ENCODE measurements at regions not wholly inside any gene's neighbourhood (a gene's known extent, or its start where the extent isn't known, plus 50 kb on each side); places are given as distances from the start of the nearest gene placed in this dataset.

DNA sequence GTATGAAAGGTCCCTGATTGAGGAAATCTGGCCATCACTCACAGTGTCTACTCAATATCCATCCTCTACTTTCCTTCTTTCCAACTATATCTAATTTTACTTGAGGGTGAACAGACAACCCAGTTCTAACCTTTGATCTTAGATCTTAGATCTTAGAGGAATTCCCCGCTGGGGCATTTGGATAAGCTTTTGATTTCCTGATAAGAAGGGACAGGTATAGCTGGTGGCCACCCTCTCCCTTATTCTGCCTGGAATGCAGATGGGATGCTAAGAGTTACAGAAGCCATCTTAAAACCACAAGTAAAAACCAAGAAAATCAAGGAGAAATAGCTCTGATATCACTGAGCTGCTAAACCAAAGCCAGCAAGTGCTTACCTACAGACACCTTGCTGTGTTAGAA, 77.2 kb upstream of the ACSL3 start:
- no peak overlapping the region for H3K4me3 Mint-ChIP-seq
- DNase-seq (no peak), ATAC-seq (no peak)
- peaks cover 8% of the 10 kb centered on the region for H3K27me3 Mint-ChIP-seq
- H3K9me3 ChIP-seq (ENCODE audit: control insufficient read depth, low read length, poor library complexity, severe bottlenecking) = no peaks in the 10 kb centered on the region
- H3K4me1 Mint-ChIP-seq = no peaks in the 10 kb centered on the region
- H3K36me3 Mint-ChIP-seq (ENCODE audit: low read depth) = no peaks in the 10 kb centered on the region
- H3K27ac Mint-ChIP-seq = no peak overlapping the region

DNA sequence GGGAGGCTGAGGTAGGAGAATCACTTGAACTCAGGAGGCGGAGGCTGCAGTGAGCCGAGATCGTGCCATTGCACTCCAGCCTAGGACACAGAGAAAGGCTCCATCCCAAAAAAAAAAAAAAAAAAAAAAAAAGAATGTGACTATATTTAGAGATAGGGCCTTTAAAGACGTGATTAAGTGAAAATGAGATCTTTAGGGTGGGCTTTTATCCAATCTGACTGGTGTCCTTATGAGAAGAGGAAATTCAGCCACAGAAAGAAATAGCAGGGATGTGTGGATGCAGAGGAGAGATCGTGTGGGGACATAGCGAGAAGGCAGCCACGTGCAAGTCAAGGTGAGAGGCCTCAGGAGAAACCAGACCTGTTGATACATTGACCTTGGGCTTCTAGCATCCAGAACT, 69.9 kb upstream of the ACSL3 start:
- H3K27ac Mint-ChIP-seq = no peak overlapping the region

DNA sequence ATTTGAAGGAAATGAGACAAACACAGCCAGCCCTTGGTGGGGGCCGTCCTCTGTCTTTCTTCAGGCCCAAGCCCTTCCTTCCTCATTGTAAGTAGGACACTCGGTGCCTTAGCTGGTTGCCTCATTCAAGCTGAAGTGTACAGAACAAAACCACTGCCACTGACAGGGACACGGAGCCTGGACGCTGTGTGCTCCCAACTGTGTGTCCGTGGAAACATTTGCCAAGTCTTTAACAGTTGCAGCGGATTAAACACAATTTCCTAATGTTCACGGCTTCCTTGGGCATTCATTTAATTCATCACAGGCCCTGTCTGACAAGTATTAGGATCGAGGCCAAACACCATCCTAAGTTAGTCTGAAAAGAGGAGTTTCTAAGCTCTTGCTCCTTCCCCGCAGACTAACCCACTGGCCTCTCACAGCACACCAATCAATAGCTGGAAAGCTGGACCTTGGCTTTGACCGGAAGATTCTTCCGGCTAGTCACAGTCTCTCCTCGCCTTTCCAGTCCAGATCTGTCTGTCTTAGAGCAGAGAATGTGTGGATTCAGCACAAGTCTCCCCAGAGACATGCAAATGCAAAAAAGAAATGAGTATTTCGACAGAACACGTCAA, 68.7 kb upstream of the ACSL3 start:
- DNase-seq = no peak
- no peaks in the 10 kb centered on the region for H3K36me3 Mint-ChIP-seq (ENCODE audit: low read depth)
- H3K27ac Mint-ChIP-seq = no peak overlapping the region
- H3K9me3 ChIP-seq (ENCODE audit: control insufficient read depth, low read length, poor library complexity, severe bottlenecking) = no peaks in the 10 kb centered on the region
- H3K4me1 Mint-ChIP-seq = peaks cover 8% of the 10 kb centered on the region
- peaks cover 4% of the 10 kb centered on the region for H3K27me3 Mint-ChIP-seq
- no peak for ATAC-seq
- H3K4me3 Mint-ChIP-seq = no peak overlapping the region

More for the DNA sequence above, 69.9 kb upstream of the ACSL3 start:
- Mint-ChIP-seq H3K36me3 (ENCODE audit: low read depth) (no peaks in the 10 kb centered on the region), H3K27me3 (peaks cover 4% of the 10 kb centered on the region), H3K4me1 (peaks cover 8% of the 10 kb centered on the region), H3K4me3 (no peak overlapping the region)
- ATAC-seq = no peak
- no peaks in the 10 kb centered on the region for H3K9me3 ChIP-seq (ENCODE audit: control insufficient read depth, low read length, poor library complexity, severe bottlenecking)
- no peak for DNase-seq

DNA sequence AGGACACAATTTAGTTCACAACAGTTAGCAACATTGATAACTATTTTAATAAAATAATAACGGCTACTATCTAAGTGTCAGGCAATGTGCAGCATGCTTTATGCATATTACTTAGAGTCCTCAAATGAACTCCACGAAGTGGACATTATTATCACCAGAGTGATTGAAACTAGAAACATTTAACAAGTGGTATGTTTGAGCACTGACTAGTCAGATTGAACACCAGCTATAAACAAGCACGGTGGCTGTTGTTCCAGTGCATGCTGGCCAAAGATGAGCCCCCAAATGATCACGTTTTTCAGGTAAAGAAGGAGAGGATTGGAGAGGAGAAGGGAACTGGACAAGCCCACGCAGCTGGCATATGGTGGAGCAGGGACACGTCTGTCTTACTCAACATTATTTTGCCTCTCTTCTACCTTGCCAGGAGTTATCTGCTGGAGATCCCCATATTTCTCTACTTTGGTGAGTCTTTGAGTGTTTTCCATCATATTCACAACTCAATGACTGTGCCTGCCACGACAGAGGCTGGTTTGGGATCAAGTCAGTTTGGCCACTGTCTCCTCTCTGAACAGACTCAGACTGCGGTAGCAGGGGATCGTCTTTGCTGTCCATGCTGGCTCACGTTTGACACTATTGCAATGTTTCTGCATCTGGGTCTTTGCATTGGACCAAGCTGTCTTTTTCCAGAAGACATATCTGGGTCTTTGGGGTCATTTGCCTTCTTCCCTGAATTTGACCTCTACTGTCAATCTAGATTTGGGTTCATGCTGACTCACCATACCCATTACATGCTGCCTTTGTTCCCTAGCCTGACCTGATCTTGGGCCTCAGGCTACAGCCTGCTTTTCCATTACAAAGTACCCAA, 66.0 kb upstream of the ACSL3 start:
- Mint-ChIP-seq H3K27me3 (peaks cover 9% of the 10 kb centered on the region), H3K4me3 (no peak overlapping the region), H3K4me1 (no peaks in the 10 kb centered on the region), H3K36me3 (ENCODE audit: low read depth) (no peaks in the 10 kb centered on the region), H3K27ac (no peak overlapping the region)
- DNase-seq (no peak), ATAC-seq (no peak)
- H3K9me3 ChIP-seq (ENCODE audit: control insufficient read depth, low read length, poor library complexity, severe bottlenecking) = no peaks in the 10 kb centered on the region

DNA sequence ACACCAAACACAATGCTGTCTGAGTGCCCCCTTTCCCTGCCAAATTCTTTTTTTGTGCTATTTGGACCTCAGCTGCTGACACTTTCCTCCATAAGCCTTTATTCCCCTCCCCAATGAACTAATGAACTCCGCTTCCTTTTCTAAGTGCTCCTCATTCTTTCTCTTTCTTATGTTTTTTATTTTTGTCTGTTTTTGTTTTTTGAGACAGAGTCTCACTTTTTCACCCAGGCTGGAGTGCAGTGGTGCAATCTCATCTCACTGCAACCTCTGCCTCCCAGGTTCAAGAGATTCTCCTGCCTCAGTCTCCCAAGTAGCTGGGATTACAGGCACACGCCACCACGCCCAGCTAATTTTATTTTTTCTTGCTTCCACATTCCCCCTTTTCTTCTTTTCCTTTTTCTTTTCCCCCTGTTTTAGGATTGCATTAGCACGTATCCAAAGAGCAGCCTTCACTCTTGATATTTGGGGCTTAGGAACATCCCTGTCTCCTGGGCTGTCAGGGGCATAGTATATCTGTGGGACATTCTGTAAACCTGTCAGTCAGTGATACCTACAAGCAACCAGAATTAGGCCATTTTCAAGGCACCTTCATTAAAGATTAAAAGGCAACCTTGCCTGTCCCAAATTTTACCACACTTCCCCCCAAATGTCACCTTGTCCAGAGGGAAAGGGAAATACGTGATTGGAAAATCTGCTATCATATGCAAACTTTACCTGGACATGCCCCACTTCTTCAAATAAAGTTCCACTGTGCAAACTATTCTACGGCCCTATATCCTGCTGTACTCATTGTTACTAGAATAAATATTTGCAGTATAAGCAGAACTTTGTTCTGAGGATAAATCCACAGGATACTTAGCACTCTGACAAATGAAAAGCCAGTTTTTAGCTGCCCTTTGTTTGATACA, 65.1 kb upstream of the ACSL3 start:
- ATAC-seq (no peak), DNase-seq (no peak)
- Mint-ChIP-seq H3K27ac (no peak overlapping the region), H3K4me3 (no peak overlapping the region), H3K4me1 (no peaks in the 10 kb centered on the region), H3K36me3 (ENCODE audit: low read depth) (no peaks in the 10 kb centered on the region), H3K27me3 (peaks cover 12% of the 10 kb centered on the region)
- H3K9me3 ChIP-seq (ENCODE audit: control insufficient read depth, low read length, poor library complexity, severe bottlenecking) = no peaks in the 10 kb centered on the region

DNA sequence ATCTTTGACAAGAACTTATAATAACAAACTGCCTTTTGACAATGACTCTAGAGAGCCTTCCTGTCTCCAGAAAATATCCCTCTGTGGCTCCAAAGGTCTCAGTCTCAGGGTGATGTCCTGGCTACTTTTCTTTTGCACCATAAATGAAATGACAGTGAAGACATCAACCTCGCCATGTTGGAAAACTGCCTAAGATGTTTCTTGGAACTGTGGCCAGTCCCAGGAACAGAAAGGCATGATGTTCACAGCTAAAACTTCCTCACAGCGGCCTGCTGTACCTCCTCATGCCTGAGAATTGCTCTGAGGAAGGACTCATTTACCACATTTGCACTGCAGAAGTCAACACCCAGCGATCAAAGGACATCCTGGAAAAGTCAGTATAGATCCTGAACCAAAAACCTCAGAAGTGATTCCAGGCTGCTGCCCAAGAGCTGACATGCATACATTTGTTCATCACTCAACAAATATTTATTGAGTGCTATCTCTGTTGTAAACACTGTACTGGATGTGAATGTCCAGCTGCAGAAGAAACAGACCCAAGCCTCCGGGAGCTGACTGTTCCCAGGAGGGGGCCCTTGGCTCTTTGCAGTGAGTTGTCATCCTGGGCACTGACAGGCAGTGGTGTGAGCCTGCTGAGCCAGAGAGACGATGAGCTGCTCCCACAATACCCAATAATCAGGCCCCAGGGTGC, 64.3 kb upstream of the ACSL3 start:
- ATAC-seq (no peak), DNase-seq (no peak)

DNA sequence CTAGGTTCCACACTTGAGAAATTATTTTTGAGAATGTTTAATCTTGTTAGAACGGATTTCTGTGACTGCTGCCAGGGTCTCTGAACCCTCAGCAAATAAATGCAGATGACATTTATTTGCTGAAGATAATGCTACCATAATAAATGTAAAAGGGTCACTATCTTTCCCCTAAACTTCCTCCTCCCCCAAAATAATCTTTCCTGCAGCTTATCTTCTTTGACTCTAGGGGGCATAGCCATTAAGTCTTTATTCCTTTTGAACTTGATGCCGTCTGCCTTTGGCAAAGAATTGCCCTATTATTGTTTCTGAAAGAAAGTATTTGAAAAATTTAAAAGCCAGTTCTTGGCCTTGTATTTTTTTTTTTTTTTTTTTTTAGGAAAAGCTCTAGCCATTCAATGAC, 63.6 kb upstream of the ACSL3 start:
- no peaks in the 10 kb centered on the region for H3K9me3 ChIP-seq (ENCODE audit: control insufficient read depth, low read length, poor library complexity, severe bottlenecking)
- Mint-ChIP-seq H3K36me3 (ENCODE audit: low read depth) (no peaks in the 10 kb centered on the region), H3K27ac (no peak overlapping the region), H3K4me1 (no peaks in the 10 kb centered on the region), H3K4me3 (no peak overlapping the region), H3K27me3 (peaks cover 13% of the 10 kb centered on the region)
- ATAC-seq = no peak
- no peak for DNase-seq

More for the DNA sequence above, 64.3 kb upstream of the ACSL3 start:
- H3K27me3 Mint-ChIP-seq = peaks cover 12% of the 10 kb centered on the region
- no peaks in the 10 kb centered on the region for H3K4me1 Mint-ChIP-seq
- H3K4me3 Mint-ChIP-seq = no peak overlapping the region
- H3K36me3 Mint-ChIP-seq (ENCODE audit: low read depth) = no peaks in the 10 kb centered on the region
- no peaks in the 10 kb centered on the region for H3K9me3 ChIP-seq (ENCODE audit: control insufficient read depth, low read length, poor library complexity, severe bottlenecking)
- H3K27ac Mint-ChIP-seq = no peak overlapping the region

DNA sequence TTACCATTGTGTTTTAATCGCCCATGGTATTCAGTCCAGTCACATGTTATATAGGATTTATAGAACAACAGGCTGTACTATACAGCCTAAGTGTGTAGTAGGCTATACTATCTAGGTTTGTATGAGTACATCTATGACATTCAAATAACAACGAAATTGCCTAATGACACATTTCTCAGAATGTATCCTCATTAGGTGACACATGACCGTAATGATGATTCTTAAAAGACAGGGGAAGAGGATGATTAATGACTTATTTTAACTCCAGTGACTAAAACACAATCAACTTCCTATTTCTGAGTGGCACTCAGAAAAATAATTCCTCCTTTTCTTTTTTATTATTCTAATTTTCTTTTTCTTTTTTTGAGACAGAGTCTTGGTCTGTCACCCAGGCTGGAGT, 63.0 kb upstream of the ACSL3 start:
- H3K36me3 Mint-ChIP-seq (ENCODE audit: low read depth) = no peaks in the 10 kb centered on the region
- no peak overlapping the region for H3K4me3 Mint-ChIP-seq
- peaks cover 16% of the 10 kb centered on the region for H3K27me3 Mint-ChIP-seq
- DNase-seq = no peak
- no peak for ATAC-seq
- no peaks in the 10 kb centered on the region for H3K4me1 Mint-ChIP-seq
- H3K9me3 ChIP-seq (ENCODE audit: control insufficient read depth, low read length, poor library complexity, severe bottlenecking) = no peaks in the 10 kb centered on the region
- H3K27ac Mint-ChIP-seq = no peak overlapping the region

DNA sequence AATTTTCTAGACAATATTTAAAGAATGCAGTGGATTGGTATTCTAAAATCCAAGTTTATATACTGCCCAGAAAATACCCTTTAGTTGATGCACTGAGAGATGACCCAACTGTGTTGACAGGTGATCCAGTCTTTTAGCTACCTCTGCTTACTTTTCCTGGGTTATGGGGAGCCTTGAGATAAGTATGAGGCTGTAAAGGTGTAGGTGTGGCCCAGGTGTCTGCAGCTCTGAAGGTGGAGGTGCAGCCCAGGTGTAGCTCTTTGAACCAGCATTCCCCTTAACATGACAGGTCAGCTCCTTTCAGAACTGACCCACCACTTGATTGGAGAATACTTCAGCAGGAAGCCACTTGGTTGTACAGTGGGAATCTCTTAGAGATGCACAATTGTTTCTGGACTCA, 62.3 kb upstream of the ACSL3 start:
- H3K27me3 Mint-ChIP-seq = peaks cover 16% of the 10 kb centered on the region
- ATAC-seq (no peak), DNase-seq (no peak)
- no peaks in the 10 kb centered on the region for H3K9me3 ChIP-seq (ENCODE audit: control insufficient read depth, low read length, poor library complexity, severe bottlenecking)
- H3K4me3 Mint-ChIP-seq = no peak overlapping the region
- H3K4me1 Mint-ChIP-seq = no peaks in the 10 kb centered on the region
- no peaks in the 10 kb centered on the region for H3K36me3 Mint-ChIP-seq (ENCODE audit: low read depth)
- no peak overlapping the region for H3K27ac Mint-ChIP-seq

DNA sequence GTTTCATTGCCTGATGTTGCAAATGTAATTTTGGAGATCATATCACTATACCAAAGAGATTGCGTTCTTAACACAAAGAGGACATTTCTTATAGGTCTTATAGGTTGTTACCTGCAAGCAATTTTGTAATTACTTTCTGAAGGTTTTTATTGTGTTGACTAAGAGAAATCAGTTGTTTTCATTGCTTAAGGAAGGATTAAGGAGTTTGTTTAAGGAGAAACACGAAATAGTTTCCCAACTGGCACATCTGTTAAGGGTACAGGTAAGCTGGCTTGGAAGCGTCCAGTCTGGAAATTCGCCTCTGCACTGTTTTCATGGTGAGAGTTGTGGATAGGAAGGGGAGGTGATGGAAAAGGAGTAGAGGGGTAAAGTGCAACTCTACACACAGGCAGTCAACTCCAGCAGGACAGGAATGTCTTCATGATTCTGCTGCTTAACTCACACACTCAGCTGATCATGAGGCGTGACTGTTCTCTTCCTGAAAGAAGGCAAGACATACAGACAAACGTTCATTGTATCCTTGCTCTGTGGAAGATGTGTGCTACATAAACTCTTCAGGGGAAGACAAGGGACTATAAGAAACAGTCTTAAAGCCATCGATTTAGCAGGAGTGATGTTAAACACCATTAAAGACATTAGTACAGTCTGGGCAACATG, 61.4 kb upstream of the ACSL3 start:
- no peak overlapping the region for H3K4me3 Mint-ChIP-seq
- no peaks in the 10 kb centered on the region for H3K9me3 ChIP-seq (ENCODE audit: control insufficient read depth, low read length, poor library complexity, severe bottlenecking)
- ATAC-seq = no peak
- peaks cover 24% of the 10 kb centered on the region for H3K27me3 Mint-ChIP-seq
- no peaks in the 10 kb centered on the region for H3K4me1 Mint-ChIP-seq
- no peak overlapping the region for H3K27ac Mint-ChIP-seq
- H3K36me3 Mint-ChIP-seq (ENCODE audit: low read depth) = peaks cover 3% of the 10 kb centered on the region
- DNase-seq = no peak

DNA sequence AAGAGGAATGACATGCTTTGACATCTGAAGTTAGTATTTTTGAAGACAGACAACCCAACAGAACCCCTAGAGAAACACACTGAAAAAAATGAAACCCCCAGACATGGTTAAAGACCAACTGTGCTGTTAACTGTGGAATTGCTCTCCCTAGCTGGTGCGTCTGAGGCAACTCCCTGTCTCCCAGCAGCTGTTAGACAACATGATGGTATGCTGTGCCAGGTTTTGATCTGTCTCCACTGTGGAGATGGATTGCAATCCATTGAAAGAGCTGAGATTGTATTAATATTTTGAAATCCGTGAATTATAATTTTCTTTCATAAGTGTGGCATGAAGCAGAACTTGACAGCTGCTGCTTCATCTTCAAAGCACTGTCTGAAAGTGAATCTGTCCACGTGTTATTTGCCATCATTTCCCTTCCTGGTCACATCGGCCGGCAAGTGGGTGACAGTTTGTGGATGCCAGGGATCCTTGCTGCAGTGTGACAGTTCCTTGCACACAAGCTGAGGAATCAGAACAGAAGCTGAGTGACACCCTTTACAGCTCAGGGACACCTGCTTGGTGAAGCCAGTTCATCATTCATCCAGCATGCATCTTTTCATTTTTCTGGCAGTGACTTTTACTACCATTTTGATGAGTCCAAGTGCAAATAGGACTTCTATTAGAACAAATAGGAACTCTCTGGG, 58.2 kb upstream of the ACSL3 start:
- Mint-ChIP-seq H3K4me3 (no peak overlapping the region), H3K4me1 (no peaks in the 10 kb centered on the region), H3K27me3 (peaks cover 28% of the 10 kb centered on the region), H3K27ac (no peak overlapping the region), H3K36me3 (ENCODE audit: low read depth) (peaks cover 3% of the 10 kb centered on the region)
- no peaks in the 10 kb centered on the region for H3K9me3 ChIP-seq (ENCODE audit: control insufficient read depth, low read length, poor library complexity, severe bottlenecking)
- DNase-seq (no peak), ATAC-seq (no peak)

DNA sequence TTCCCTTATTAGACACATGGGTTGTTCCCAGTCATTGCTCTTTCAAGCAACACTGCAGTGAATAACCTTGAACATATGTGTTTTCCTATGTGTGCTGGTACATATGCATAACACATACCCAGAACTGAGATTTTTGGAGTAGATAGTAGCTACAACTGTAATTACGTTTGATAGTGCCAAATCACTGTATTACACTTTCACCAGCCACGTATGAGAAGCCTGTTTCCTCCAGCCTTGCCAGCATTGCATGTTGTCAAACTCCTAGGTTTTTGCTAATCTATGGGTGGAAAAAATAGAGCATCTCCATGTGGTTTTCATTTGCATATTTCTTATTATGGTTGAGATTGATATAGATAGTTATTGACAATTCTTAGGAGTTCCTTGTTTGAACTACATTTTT, 56.5 kb upstream of the ACSL3 start:
- no peak for DNase-seq
- Mint-ChIP-seq H3K27me3 (peaks cover 30% of the 10 kb centered on the region), H3K4me3 (no peak overlapping the region), H3K4me1 (no peaks in the 10 kb centered on the region), H3K36me3 (ENCODE audit: low read depth) (peaks cover 3% of the 10 kb centered on the region), H3K27ac (no peak overlapping the region)
- no peak for ATAC-seq
- no peaks in the 10 kb centered on the region for H3K9me3 ChIP-seq (ENCODE audit: control insufficient read depth, low read length, poor library complexity, severe bottlenecking)

Measured in T-helper 17 cell (primary cell).